ENCODE measurements at regions not wholly inside any gene's neighbourhood (a gene's known extent, or its start where the extent isn't known, plus 50 kb on each side); places are given as distances from the start of the nearest gene placed in this dataset.
"Not testable (repeated sequence)": the region's sequence is repeated elsewhere in the genome, so short reads cannot be mapped to it uniquely, and the experiment has no call there.

GRCh38 chr3:103786296-103786695 lies 1351.5 kb downstream of the ZPLD1 start:
- DNase-seq (ENCODE audit: low read depth in 2 of 2) = no peak

DNA sequence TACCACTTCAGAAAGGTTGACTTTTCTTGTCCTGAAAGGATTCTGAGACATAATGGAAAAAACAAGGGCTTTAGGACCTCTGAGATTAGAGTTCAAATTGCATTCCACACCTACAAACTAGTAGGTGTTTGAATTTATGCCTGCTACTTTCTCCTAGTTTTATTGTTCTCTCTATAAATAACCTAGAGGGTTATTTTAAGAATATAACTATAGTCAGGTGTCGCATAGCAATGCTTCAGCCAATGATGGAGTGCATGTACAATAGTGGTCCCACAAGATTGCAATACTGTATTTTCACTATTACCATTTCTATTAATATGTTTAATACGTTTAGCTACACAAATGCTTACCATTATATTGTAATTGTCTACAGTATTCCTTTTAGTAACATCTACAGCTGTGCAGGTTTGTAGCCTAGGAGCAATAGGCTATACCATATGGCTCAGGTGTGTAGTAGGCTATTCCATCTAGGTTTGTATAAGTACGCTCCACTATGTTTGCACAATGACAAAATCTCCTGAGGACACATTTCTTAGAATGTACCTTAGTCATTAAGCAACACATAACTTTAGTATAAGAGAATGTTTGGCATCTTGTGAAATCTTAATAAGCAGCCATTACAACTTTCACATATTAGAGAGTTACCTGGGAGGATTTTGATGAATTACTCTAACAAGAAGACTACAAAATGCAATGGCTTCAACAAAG lies 1352.5 kb downstream of the ZPLD1 start:
- DNase-seq (ENCODE audit: low read depth in 2 of 2) = no peak

- DNase-seq (ENCODE audit: low read depth in 2 of 2) = no peak
Measured at GRCh38 chr3:103787879-103788278, 1353.1 kb downstream of the ZPLD1 start.

DNA sequence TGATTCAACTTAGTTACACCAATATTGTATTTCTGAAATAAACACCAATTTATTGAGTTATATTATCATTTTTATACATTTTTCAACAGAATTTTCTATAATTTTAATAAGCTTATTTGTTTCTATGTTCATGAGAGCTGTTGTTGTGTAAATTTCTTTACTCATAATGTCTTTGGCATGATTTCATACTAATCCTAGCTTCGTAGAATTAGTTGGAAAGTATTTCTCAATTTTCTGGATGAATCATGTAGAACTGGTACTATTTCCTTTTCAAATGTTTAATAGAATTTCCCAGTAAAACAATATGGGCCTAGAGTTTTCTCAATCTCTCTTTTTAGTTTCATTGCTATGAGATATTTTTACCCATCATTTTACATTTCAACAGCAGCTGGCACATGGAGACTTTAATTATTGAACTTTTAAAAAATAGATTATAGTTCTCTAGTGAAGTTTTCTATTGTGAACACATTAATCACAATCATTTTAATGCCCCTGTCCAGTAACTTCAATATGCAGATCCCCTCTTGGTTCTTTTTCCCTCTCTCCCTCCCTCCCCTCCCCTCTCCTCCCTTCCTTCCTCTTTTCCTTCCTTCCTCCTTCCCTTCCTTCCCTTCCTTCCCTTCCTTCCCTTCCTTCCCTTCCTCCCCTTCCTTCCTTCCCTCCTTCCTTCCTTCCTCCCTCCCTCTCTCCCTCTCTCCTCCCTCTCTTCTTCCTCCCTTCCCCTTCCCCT lies 1357.1 kb downstream of the ZPLD1 start:
- DNase-seq (ENCODE audit: low read depth in 2 of 2) = no peak

DNA sequence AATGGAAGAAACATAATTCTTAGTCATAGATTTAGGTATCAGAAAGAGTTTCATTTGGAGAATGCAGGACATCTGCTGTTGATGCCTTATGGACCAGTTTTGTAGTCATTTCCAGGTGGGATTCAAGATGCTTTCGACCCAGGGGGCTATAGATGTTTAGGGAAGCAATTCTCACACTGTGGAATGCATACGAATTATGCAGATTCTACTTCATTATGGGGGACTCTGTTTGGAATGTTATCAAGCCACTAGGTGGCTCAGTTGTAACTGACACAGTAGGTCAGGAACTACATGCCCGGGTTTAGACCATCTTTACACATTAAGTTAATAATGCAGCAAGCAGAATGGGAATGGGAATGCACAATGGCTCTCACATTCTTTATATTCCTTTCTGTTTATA lies 1359.8 kb downstream of the ZPLD1 start:
- no peak for DNase-seq (ENCODE audit: low read depth in 2 of 2)

DNA sequence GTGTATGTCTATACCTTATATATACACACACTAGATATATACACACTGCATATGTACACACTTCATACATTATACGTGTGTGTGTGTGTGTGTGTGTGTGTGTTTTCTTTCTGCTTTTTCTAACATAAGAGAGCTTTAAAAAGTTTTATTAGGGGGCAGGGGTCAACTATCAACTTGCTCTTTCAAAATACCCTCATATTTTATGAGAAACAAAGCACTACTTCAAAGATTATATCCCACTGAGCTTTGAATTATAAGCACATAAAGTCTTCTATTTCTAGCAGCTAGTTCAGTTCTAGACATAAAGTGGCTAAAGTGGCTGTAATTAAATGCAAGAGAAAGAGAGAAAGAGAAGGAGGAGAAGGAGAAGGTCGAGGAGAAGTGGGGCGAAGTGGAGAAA lies 1361.3 kb downstream of the ZPLD1 start:
- DNase-seq (ENCODE audit: low read depth in 2 of 2) = no peak

- DNase-seq (ENCODE audit: low read depth in 2 of 2) = no peak
Measured at GRCh38 chr3:103803787-103804186, 1369.0 kb downstream of the ZPLD1 start.

DNA sequence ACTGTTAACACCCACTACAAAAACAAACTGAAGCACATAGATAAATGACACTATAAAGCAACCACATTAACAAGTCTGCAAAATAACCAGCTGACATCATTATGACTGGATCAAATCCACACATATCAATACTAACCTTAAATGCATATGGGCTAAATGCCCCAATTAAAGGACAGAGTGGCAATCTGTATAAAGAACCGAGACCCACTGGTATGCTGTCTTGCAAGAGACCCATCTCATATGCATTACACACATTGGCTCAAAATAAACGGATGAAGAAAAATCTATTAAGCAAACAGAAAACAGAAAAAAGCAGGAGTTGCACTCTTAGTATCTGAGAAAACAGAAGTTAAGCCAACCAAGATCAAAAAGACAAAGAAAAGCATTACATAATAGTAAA lies 1375.4 kb downstream of the ZPLD1 start:
- no peak for DNase-seq (ENCODE audit: low read depth in 2 of 2)

DNA sequence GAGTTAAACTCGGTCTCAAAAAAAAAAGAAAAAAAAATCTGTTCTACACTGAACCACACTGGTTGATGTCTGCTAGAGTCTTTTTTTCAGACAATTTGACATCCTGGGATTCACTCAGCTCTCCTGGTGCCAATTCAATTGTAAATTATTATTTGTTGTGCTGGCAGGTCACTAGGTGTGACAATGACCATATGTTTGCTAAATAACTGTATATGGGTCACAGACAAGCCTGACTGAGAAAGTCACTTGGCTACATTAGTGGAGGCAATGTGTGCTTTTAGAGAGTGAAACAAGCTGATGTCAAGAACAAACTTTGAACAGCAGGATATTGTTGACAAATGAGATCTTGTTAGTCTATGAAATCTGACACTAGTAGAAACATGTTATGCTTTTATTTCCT lies 1379.1 kb downstream of the ZPLD1 start:
- DNase-seq (ENCODE audit: low read depth in 2 of 2) = no peak

DNA sequence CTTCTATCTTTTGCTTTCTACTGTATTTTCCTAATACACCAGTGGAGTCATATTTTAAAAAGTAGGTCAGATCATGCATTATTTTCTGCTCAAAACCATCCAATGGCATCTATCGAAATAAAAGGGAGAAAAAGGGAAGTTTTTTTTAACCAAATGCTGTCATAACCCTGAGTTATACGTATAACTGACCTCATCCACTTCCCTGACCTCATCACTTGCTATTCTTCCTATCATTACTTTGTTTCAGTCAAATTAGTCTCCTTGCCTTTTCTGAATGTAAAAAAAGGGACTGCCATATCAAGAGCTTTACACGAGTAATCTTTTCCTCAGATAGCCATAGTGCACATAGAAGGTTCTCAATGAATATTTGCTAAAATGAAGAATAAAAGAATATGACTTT lies 1383.6 kb downstream of the ZPLD1 start:
- no peak for DNase-seq (ENCODE audit: low read depth in 2 of 2)

- no peak for DNase-seq (ENCODE audit: low read depth in 2 of 2)
Measured at GRCh38 chr3:103818800-103819199, 1384.0 kb downstream of the ZPLD1 start.

GRCh38 chr3:103825586-103825985 lies 1390.8 kb downstream of the ZPLD1 start:
- no peak for DNase-seq (ENCODE audit: low read depth in 2 of 2)

DNA sequence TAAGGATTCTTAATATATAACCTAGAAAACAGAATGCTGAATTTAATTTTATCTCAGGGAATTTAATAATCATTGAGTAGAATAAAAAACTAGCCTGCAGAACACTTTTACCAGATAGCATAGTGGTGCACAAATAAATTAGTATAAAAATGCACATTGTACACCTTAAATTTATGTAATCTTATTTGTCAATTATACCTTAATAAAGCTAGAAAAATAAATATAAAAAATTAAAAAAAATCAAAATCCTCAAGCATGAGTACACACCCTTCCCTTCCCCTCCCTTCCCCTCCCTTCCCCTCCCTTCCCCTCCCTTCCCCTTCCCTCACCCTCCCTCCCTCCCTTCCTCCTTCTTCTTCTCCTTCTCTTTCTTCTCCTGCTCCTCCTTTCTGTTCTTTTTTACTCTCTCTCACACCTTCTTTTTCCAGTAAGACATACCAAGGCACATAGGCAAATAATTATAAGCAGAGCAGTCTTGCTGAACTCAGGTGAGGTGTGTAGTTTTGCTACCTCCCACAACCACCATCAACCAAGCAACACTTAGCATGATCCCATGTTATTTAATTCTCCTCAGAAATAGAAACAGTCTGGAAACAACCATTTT lies 1395.0 kb downstream of the ZPLD1 start:
- no peak for DNase-seq (ENCODE audit: low read depth in 2 of 2)

DNA sequence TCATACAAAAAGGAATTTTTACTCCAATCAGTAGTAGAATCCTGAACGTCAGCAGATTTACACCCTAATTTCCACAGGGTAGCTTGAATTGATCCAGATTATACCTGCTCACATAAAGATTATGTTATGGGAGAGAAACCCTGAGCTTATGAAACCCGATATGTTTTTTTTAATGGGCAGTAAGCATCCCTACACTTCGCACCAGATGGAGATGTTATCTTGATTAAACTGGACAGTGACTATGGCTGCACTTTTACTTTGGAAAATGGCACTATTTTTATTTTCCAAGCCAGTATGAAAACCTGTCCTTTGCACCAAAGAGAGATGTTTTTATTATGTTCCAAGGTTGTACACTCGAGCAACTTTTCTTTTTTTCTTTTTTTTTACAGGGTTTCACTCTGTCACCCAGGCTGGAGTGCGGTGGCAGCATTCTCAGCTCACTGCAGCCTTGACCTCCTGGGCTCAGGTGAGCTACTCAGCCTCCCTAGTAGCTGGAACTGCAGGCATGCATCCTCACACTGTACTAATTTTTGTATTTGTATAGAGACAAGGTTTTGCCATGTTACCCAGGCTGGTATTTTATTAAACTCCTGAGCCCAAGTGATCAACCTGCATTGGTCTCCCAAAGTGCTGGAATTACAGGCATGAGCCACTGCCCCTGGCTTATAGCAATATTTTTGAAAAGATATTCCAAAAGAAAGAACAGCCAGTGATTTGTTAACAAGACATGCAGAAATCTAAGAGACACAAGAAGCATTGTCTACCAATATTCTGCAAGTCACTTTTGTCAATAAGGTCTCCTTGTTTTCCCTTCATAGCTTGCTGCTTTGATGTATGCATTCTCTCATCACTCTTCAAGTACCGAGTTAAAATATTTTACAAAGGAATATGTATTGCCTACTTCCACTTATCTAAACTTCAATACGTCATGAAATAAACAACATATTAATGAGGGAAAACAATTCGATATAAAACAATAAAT lies 1412.6 kb downstream of the ZPLD1 start:
- no peak for DNase-seq (ENCODE audit: low read depth in 2 of 2)

- DNase-seq (ENCODE audit: low read depth in 2 of 2) = no peak
Measured at GRCh38 chr3:103851793-103852192, 1417.0 kb downstream of the ZPLD1 start.

GRCh38 chr3:103862415-103862814 lies 1427.6 kb downstream of the ZPLD1 start:
- DNase-seq (ENCODE audit: low read depth in 2 of 2) = no peak

DNA sequence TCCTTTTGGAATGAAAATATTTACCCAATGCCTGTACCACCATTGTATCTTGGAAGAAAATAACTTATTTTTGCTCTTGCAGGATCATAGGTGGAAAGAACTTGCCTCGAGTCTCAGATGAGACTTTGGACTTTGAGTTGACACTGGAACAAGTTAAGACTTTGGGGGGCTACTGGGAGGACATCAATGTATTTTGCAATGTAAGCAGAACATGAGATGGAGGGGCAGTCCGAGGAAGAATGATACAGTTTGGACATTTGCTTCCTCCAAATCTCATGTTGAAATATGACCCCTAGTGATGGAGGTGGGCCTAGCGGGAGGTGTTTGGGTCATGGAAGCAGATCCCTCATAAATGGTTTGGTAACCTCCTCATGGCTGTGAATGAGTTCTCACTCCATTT lies 1428.6 kb downstream of the ZPLD1 start:
- no peak for DNase-seq (ENCODE audit: low read depth in 2 of 2)

- no peak for DNase-seq (ENCODE audit: low read depth in 2 of 2)
Measured at GRCh38 chr3:103866113-103866512, 1431.3 kb downstream of the ZPLD1 start.

- no peak for DNase-seq (ENCODE audit: low read depth in 2 of 2)
Measured at GRCh38 chr3:103873021-103873420, 1438.2 kb downstream of the ZPLD1 start.

GRCh38 chr3:103873897-103874545 lies 1439.2 kb downstream of the ZPLD1 start:
- no peak for DNase-seq (ENCODE audit: low read depth in 2 of 2)

DNA sequence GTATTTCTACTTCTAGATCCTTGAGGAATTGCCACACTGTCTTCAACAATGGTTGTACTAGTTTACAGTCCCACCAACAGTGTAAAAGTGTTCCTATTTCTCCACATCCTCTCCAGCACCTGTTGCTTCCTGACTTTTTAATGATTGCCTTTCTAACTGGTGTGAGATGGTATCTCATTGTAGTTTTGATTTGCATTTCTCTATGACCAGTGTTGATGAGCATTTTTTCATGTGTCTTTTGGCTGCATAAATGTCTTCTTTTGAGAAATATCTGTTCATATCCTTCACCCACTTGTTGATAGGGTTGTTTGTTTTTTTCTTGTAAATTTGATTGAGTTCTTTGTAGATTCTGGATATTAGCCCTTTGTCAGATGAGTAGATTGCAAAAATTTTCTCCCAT lies 1447.0 kb downstream of the ZPLD1 start:
- DNase-seq (ENCODE audit: low read depth in 2 of 2) = not testable (repeated sequence)

Measured in stimulated activated CD8-positive, alpha-beta memory T cell treated with anti-CD3 and anti-CD28 coated beads, Interleukin-2, amount 100 ng/mL, for 48 hours (primary cell).